Gastrocnemius medialis (tissue), 4 donors: ENCODE measurements at regions not wholly inside any gene's neighbourhood (a gene's known extent, or its start where the extent isn't known, plus 50 kb on each side); places are given as distances from the start of the nearest gene placed in this dataset.

Source experiments
- POLR2A ChIP-seq, 2 donors: fragments of 450-650 bp; IDR thresholded peaks; one replicate each; pipeline ENCODE4 v1.6.1; 2017; ENCODE audit warnings: antibody characterized with exemption in 2 of 2, mild to moderate bottlenecking in 2 of 2, moderate library complexity in 2 of 2
- TF ChIP-seq, protein P1 (sequence below), 5 experiments: fragments of 450-650 bp in 3 of 5; fragments of 200-600 bp in 2 of 5; sonication (generic) in 2 of 5; IDR thresholded peaks in 4 of 5; conservative IDR thresholded peaks in 1 of 5; 1 replicate in 4 of 5; 2 replicates in 1 of 5; pipeline ENCODE4 v1.5.1; 2016 to 2019; ENCODE audit warnings: antibody characterized with exemption in 5 of 5, mild to moderate bottlenecking in 3 of 5, moderate library complexity in 3 of 5

DNA sequence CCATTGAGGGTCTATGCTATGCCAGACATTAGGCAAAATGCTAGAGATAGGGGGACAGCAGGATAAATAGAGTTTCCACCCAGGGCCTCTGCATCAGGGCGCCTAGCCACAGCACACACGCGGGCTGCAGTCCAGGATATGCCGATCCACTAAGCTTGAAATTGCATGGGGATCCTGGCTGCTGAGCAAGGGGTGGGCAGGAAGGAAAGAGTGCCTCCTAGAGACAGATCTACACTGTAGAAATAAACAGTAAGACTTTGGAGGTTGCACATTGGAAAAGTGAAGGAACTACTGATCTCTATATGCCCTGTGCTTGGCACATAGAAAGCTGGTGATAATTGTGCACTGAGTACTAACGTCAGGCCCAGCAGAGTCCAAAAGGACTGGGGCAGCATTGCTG is 411.1 kb downstream of the PRDM2 start:
- TF ChIP-seq, protein P1, sequence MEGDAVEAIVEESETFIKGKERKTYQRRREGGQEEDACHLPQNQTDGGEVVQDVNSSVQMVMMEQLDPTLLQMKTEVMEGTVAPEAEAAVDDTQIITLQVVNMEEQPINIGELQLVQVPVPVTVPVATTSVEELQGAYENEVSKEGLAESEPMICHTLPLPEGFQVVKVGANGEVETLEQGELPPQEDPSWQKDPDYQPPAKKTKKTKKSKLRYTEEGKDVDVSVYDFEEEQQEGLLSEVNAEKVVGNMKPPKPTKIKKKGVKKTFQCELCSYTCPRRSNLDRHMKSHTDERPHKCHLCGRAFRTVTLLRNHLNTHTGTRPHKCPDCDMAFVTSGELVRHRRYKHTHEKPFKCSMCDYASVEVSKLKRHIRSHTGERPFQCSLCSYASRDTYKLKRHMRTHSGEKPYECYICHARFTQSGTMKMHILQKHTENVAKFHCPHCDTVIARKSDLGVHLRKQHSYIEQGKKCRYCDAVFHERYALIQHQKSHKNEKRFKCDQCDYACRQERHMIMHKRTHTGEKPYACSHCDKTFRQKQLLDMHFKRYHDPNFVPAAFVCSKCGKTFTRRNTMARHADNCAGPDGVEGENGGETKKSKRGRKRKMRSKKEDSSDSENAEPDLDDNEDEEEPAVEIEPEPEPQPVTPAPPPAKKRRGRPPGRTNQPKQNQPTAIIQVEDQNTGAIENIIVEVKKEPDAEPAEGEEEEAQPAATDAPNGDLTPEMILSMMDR (IDR thresholded peaks at IDR 0.05 in 4 of 5, conservative IDR thresholded peaks at IDR 0.05 in 1 of 5), result no peak
- TF ChIP-seq POLR2A (IDR thresholded peaks at IDR 0.05), result no peak
